Heart left ventricle (tissue), 13 donors: ENCODE measurements at regions not wholly inside any gene's neighbourhood (a gene's known extent, or its start where the extent isn't known, plus 50 kb on each side); places are given as distances from the start of the nearest gene placed in this dataset.

ENCODE experiments used
- POLR2A ChIP-seq, 2 donors: fragments of 450-650 bp; IDR thresholded peaks; one replicate each; pipeline ENCODE4 v1.6.1; 2017; ENCODE audit warnings: antibody characterized with exemption in 2 of 2, mild to moderate bottlenecking in 2 of 2, moderate library complexity in 2 of 2
- TF ChIP-seq, protein P1 (sequence below), 12 donors: fragments of 200-600 bp; sonication (generic) in 4 of 12; IDR thresholded peaks; one replicate each; pipeline versions ENCODE4 v1.5.0 to v1.8.0; 2018 to 2022; ENCODE audit warnings: antibody characterized with exemption in 12 of 12, mild to moderate bottlenecking in 5 of 12
- donor health status: ischemic (EF 13 %, LVEDD 7.1; RV severe dilation, severe dysfunction).
- donor health status: DM: no; HTN: yes; CAD: no.
- donor health status: DM: no; HTN: no; CAD: no.
- donor health status: ischemic (EF 25% LVEDD 6.9; RV normal size, moderate dysfunction).
- donor health status: ischemic (EF 25% LVEDD 5.7; RV mildly dilated, moderate dysfunction).
- donor health status: ischemic (EF 35%, LVEDD 5.7; RV mildly dilated, moderate dysfunction).
- donor health status: nonischemic (EF 11% LVEDD 7.7; RV severe dilation, severe dysfunction).
- donor health status: DM: yes; HTN: yes; CAD: no.
- donor health status: PGD.
- donor health status: ischemic (EF 29% LVEDD 5.4; RV normal size, mild dysfunction).
- donor health status: nonischemic (EF 23%, LVEDD 6.1; RV moderate dilation, normal function).

DNA sequence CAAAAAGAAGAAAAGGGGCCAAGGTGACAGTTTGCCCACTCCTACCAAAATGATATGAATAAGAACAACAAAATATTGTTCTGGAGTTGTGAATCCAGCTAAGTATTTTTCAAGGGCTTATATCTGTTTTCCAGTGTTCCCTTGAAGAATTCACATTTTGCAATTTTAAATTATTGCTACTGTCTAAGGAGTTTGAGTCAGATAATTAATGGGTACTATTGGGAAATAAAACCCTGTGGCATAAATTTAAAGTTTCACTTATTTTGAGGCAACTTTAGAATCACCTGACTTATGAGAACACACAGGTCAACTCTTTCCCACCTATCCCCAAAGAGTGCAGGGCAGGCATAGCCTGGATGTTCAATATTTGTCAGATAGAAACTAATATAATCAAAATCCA lies 188.0 kb upstream of the GHR start:
- TF ChIP-seq, protein P1, sequence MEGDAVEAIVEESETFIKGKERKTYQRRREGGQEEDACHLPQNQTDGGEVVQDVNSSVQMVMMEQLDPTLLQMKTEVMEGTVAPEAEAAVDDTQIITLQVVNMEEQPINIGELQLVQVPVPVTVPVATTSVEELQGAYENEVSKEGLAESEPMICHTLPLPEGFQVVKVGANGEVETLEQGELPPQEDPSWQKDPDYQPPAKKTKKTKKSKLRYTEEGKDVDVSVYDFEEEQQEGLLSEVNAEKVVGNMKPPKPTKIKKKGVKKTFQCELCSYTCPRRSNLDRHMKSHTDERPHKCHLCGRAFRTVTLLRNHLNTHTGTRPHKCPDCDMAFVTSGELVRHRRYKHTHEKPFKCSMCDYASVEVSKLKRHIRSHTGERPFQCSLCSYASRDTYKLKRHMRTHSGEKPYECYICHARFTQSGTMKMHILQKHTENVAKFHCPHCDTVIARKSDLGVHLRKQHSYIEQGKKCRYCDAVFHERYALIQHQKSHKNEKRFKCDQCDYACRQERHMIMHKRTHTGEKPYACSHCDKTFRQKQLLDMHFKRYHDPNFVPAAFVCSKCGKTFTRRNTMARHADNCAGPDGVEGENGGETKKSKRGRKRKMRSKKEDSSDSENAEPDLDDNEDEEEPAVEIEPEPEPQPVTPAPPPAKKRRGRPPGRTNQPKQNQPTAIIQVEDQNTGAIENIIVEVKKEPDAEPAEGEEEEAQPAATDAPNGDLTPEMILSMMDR (IDR thresholded peaks at IDR 0.05) = no peak
- no peak for TF ChIP-seq POLR2A (IDR thresholded peaks at IDR 0.05)
